ENCODE measurements at regions not wholly inside any gene's neighbourhood (a gene's known extent, or its start where the extent isn't known, plus 50 kb on each side); places are given as distances from the start of the nearest gene placed in this dataset.

GRCh38 chr2:19542796-19543662, 184.6 kb upstream of the OSR1 start:
- TF ChIP-seq ELK4 (IDR thresholded peaks at IDR 0.05; ENCODE audit: borderline replicate concordance, low read depth, low read length) = no peak
- no peak for TF ChIP-seq SP2 (tag by site-specific recombination; IDR thresholded peaks at IDR 0.05)
